ENCODE measurements at regions not wholly inside any gene's neighbourhood (a gene's known extent, or its start where the extent isn't known, plus 50 kb on each side); places are given as distances from the start of the nearest gene placed in this dataset.
"Not testable (repeated sequence)": the region's sequence is repeated elsewhere in the genome, so short reads cannot be mapped to it uniquely, and the experiment has no call there.

DNA sequence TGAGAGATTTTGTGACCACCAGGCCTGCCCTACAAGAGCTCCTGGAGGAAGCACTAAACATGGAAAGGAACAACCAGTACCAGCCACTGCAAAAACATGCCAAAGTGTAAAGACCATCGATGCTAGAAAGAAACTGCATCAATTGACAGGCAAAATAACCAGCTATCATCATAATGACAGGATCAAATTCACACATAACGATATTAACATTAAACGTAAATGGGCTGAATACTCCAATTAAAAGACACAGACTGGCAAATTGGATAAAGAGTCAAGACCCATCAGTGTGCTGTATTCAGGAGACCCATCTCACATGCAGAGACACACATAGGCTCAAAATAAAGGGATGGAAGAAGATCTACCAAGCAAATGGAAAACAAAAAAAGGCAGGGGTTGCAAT, 182.4 kb downstream of the PRELID2 start:
- DNase-seq = not testable (repeated sequence)

DNA sequence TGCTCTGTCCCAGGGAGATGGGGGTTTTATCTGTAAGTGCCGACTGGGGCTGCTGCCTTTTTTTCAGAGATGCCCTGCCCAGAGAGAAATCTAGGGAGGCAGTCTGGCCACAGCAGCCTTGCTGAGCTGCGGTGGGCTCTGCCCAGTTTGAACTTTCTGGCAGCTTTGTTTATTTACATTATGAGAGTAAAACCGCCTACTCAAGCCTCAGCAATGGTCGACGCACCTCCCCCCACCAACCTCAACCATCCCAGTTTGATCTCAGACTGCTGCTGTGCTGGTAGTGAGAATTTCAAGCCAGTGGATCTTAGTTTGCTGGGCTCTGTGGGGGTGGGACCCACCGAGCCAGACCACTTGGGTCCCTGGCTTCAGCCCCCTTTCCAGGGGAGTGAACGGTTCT, 188.0 kb downstream of the PRELID2 start:
- not testable (repeated sequence) for DNase-seq

DNA sequence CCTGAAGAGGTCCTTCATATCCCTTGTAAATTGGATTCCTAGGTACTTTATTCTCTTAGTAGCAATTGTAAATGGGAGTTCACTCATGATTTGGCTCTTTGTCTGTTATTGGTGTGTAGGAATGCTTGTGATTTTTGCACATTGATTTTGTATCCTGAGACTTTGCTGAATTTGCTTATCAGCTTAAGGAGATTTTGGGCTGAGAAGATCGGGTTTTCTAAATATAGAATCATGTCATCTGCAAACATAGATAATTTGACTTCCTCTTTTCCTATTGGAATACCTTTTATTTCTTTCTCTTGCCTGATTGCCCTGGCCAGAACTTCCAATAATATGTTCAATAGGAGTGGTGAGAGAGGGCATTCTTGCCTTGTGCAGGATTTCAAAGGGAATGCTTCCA, 191.9 kb downstream of the PRELID2 start:
- DNase-seq = not testable (repeated sequence)

DNA sequence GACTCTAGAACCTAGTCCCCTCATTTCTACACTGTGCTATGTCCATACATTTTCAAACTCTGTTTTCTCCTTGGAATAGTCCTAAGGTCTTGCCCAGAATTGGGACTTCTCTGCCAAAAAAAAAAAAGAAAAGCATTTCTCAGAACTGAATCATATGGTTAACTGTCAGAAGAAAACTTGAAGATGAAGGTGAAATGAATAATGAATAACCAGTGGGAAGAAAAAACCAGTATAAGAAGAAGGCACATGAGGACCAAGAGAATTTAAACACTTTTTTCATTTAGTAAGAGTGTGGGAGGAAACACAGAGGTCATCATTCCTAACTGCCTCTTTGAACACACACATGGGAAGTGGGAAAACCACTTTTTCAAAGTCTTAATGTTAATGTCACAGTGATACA, 197.7 kb downstream of the PRELID2 start:
- no peak for DNase-seq

DNA sequence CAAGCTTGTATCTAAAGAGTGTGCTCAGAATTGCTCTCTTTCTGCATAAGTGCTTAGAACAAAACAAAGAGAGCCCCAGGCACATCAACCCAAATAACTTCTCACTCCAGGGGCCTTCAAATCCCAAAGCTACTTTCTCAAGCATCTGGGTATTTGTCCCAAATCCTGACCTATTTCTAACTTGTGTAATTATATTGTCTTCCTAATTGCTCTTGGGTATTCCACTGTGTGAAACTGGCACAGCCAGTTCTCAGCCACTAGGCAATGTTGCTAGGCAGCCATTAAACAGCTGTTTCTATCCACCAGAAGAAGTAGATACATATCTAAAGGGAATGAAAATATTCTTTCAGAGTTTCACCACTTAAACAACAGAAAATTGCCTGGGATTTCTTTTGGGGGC, 198.8 kb downstream of the PRELID2 start:
- DNase-seq = no peak

DNA sequence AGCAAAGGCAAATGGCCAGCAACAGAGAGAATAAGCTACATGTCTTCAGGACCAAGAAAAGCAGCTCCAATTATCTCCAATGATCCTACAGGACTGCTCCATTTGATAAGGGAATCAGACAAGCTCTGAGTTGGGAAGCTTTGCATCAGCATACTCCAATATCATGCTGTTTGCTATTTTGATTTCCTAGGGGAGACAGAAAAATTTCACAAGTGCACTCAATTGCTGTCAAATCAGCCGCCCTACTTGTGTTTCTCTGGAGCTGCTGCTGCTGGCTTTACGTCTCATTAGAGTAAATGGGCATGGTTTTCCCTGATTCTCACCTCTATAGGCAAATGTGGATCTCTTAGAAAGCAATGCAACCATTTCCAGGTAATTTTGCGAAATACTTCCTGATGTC, 201.7 kb downstream of the PRELID2 start:
- DNase-seq = no peak

DNA sequence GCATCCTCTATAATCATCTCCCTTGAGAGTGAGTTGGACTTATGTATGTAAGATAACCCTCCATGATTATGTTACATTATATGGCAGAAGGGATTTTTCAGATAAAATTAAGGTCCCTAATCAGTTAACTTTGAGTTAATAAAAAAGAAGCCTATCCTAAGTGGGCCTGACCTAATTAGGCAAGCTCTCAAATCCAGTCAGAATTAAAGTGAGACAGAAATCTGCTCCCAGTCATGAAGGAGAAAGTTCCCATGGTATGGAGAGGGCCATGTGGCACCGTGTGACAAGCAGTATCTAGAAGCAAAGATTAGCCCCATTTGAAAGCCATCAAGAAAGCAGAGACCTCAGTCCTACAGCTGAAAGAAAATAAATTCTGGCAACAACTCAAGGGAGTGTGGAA, 202.4 kb downstream of the PRELID2 start:
- no peak for DNase-seq

DNA sequence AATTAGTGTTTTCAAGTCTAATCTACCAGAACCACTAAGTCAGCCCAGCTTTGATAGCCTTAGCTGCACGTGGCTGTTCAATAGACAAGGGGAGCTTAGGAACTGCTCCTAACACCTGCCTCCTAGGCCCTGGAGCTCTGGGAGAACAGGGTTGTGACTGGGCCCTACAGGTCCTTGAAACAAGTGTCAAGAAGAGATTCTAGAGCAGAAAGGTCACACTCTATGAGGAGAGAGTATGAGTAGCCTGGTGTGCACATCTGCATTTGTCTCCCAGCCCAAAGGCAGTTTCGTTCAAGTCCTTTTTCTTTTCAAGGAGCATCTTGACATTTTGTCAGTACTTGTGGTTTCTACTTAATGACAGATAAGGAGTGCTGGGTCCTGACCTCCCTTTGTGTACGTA, 206.1 kb downstream of the PRELID2 start:
- no peak for DNase-seq

DNA sequence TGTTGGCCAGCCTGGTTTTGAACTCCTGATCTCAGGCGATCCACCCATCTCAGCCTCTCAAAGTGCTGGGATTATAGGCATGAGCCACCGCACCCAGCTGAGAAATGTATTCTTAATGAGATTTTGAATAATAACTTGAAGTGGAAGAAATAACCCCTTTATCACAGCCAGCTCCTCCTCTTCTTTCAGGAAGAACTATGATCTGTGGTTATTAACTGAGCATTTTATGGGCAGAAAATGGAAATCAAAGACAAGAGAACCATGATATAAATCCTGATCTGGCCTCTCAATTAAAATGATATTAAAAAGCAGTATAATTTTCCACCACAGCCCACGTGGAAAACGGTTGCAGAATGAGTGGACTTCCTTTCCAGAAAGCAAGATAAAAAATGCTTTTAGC, 206.6 kb downstream of the PRELID2 start:
- no peak for DNase-seq

DNA sequence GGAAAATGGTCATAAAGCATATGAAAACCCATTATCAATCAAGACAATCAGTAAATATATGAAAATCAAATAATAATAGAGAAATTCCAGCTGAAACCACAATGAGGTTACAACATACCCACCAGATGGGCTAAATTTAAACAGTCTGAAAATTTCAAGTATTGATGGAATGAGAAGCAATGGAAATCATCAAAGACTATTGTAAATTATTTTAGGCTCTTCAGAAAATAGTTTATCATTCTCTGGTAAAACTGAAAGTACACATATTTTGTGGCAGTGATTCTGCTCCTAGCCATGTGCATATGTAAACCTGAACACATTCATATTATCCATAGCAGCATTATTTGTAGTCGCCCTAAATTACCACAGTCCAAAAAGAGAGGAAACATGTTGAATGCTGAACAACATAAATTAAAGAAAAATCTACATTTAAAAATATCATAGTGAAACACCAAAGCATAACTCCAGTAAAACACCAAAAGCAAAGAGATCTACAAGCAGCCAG, 215.3 kb downstream of the PRELID2 start:
- no peak for DNase-seq

DNA sequence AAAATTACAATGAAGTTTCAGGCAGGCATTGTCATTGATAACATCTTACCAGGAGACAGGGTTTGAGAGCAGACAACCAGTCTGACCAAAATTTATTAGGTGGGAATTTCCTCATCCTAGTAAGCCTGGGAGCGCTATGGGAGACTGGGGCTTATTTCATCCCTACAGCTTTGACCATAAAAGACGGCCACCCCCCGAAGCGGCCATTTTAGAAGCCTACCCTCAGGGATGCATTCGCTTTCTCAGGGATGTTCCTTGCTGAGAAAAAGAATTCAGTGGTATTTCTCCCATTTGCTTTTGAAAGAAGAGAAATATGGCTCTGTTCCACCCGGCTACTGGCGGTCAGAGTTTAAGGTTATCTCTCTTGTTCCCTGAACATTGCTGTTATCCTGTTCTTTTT, 218.4 kb downstream of the PRELID2 start:
- DNase-seq = not testable (repeated sequence)

DNA sequence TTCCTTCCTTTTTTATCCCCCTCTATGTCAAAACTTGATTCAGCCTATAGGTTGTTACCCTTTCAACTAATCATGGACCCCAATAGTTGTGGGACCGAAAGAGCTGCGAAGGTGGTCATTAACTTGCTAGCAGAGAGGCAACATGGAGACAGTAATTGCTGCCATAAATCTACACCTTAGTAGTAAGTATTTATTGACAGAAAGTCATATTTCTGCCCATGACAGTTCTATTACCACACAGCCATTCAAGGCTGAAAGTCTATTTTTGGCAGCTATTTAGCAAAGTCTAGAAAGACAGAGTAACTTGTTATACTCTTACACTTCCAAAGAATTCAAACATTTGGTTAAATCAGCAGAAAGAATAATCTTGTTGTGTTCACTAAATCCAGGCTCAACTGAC, 236.2 kb downstream of the PRELID2 start:
- DNase-seq = no peak

DNA sequence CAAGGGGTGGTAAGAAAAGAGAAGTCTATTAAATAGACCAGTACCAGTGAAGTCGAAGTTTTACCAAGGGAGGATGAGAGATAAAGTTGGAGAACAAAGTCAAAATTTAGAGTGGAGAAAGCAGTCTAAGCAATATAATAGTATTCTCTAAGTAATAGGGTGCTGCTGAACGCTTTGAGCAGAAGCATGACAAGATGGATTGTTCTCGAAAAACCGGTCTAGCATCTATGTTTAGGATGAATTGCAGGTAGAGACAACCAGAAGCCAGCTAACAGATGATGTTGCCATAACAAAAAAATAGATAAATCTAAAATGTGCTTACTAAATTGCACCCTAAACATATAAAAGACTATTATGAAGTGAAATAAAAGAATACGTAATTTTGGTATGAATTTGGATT, 237.0 kb downstream of the PRELID2 start:
- DNase-seq = peak; percentile 29

DNA sequence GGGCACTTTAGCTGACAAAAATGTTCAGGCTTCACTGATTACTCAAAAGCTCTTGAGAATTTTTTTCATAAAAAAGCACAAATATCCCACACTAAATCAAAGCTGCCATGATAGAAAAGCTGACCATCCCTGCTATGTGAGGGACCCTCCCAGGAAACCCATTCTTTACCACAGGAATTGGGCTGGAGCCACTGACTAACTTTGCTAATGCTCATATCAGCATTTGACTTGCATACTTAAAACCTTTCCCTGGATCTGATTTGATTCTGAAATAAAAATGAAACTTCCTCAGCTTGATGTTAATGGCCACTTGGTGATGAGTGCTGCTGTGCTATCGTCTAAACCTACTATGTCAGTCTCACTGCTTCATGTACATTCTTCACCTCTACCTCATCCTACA, 243.6 kb downstream of the PRELID2 start:
- DNase-seq = no peak

DNA sequence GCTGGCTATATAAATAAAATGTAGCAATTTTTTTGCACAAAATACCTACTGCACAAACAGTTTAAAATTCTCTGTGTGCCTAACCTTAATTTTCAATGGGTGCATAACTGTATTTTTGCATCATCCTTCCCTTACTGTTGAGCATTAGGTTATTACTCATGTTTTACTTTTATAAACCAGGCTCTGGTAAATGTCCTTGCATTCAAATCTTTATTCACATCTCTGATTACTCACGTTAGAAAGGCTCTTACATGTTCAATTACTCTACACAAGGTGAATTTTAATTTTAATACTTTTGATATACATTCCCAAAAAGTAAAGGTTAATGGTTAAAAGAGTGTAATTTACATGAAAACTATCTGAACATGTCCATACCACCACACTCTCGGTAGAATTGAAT, 246.1 kb downstream of the PRELID2 start:
- no peak for DNase-seq

DNA sequence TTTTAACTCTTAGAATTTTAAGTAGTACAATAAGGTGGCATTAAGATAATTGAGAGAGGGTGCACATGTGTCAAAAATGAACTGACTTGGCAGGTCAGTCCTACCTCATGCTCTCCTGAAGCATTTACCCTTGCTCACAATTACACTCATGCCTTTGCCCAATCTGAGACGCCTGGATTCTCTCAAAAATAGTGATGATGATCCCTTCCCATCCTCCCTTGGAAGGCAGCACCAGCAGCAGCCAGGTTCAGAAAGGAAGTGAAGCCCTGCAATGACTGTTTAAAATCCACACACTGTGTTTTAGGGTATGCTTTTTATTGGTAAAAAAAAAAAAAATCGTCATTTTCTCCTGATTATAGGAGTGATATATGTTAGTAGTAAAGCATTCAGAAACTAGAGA, 246.6 kb downstream of the PRELID2 start:
- DNase-seq = no peak

DNA sequence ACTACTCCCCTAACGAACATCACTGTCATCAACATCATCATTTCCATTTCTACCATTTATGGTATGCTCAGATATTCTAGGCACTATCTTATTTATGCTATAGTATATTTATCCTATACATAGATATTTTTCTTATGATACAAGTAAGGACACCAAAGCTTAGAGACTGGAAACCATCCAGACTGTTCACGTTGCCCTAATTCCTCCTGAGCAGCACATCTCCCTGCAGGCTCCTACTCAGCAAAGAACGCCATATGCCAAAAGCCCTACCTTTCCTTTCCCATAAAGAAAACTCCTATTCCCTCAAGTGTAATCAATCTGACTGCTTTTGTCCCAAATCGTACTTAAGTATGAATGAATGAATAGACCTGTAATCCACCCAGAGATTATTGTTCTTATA, 247.0 kb downstream of the PRELID2 start:
- DNase-seq = no peak

DNA sequence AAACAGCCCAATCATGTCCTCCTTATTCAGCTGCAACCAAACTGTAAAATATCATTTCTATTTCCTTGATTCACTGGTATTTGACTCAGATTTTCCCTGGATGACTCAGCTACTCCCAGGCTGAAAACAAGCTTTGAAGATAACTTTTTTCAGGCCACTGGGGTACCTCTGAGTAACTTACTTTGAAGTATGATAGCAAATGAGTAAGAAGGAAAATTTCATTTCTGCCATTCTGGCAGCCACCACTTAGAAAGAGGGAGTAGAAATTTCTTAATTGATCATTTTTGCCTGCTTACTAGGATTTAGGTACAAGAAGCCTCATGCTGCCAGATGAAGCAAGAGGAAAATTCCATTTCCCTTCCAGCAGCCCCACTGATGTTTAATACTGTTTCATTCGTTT, 247.4 kb downstream of the PRELID2 start:
- no peak for DNase-seq

DNA sequence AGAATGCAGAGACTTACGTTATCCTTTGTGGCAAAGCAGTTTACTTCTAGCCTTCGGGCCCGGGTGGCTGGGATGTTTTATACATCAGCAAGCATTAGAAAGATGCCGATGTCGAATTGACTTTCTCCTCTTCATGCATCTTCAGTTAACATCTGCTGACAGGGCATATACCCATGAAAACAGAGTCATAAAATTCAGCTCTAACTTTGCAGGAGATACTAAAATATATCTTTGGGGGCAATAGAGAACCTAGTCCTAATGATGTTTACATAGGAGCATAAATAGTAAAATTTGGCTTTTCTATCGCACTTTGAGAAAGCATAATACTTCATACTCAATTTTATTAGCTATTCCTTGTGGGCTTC, 247.9 kb downstream of the PRELID2 start:
- DNase-seq = no peak

DNA sequence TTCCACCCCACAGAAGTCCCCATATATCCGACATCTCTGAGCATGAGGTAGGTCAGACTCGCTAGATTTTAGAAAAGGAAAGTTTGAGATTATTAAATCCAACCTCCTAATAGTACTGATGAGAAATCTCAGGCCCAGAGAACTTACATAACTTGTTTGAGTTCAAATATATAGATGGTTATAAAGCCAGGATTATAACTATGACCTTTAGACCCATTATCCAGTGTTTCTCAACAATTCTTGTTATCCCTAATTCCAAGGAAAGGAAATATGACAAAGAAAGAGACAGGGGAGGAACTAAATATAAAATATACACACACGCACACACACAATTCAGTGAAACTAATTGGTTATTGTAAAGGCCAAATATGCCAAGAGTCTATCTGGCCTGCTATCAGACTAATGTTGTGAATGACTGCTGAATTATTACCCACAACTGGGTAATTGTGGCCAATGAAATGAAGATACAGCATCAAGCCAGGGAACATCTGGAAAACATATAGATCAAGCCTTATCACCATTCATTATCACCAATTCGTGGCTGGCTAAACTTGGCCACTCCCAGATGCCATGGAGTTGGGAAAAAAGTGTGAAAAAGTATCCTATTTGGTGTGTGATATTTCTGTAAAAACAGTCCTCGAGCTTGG, 248.4 kb downstream of the PRELID2 start:
- DNase-seq = no peak

DNA sequence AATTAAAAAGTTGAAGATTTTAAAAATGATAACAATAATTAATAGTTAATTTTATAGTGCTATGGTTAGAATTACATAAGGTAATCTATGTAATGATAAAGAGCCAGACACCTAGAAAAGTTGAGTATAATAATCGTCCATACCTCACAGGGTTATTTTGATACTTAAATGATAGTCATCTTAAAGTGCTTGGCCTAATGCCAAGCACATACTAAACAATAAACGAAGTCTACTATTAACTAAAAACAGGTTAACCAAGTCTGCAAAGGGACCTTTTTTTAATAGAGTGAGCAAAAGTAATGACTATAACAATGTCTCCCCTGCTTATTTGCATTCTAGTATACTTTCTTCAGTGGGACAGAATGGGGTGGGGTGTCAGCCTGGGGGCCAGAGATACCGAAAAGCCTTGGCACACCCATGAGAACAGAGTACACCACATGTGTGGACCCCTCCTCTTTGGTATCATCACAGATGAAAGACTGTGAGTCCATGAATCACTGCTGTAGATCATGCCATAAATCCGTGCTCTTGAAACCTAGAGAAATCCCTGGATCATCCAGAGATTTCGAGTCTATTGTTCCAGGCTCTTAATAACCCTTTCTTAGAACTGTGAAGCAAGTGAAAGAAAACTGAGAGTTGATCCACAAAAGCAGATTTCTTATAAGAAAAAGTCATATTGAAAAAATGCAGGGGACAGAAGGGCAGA, 249.5 kb downstream of the PRELID2 start:
- DNase-seq = no peak

DNA sequence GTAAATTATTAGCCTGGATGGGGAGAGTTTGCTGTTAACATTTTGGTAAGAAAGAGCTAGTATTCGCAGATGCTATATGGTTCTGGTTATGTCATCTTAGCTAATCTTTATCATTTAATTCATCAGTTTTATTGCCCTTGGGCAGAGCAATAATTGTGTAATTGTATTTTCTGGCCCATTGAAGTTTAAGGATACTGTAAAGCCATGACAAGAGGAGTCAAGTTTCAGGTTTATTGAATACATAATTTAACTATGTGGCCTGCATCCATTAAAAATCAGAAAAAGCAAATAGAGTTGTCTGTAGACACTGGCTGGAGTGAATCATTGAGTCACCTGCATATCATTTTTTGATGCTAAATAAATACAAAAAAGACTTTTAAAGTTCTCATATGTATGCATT, 255.8 kb downstream of the PRELID2 start:
- no peak for DNase-seq

DNA sequence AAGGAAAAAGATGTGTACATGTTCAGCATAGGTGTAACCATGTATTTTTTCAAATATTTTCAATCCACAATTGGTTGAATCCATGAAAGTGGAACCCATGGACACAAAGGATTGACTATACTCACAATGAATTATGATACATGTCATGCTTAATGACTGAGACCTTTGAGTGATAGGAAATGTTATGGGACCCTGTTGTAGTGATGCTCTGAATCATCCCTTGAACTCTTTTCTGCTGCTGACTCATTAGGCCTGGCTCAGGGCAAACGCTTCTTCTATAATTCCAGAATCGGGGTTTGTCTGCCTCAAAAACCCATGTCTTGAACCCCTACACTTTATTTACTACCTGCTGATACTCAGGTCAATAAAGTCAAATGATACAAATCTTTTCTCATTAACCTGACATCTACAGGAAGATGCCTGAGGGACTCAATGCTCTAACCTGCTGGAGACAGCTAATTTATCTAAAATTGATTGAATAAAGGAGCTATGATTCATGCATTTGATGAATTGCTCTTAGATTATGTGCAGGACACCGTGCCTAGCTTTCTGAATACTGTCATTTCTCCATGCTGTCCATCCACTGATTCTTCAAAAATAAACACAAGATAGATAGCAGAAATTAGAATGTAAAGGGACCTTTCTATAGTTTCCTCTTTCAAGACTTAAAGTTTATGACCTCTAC, 260.1 kb downstream of the PRELID2 start:
- no peak for DNase-seq

DNA sequence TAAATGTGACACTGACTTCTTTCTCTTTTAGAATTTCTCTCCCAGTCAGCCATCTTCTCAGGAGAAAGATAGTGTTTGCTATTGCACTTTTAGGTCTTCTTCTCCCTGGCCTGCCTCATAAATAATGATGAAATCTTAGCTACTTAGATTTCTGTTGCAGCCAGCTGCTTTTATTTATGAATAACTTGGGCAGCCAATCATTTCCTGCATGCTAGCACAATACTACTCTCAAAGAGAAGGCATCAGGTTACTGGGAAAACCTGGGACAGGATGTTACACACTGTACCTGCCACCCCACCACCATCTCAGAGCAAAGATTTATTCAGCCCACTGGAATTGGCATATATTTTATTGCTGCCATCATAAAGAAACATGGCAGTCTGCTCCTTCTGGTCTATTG, 266.6 kb downstream of the PRELID2 start:
- DNase-seq = no peak

Data from NCI-H774 (cell line).